HG02588 (cell line): ENCODE measurements at regions not wholly inside any gene's neighbourhood (a gene's known extent, or its start where the extent isn't known, plus 50 kb on each side); places are given as distances from the start of the nearest gene placed in this dataset.
"Not testable (repeated sequence)": the region's sequence is repeated elsewhere in the genome, so short reads cannot be mapped to it uniquely, and the experiment has no call there.

Experiments used
- ATAC-seq: cut with Tn5 transposase; IDR thresholded peaks from one replicate; pipeline ENCODE4 v1.9.1; 2021; ENCODE audit warnings: mild to moderate bottlenecking, moderate library complexity; ENCODE audit not compliant: unreplicated experiment

- no peak for ATAC-seq
Measured at GRCh38 chrX:121639781-121640180, 592.4 kb downstream of the GLUD2 start.

DNA sequence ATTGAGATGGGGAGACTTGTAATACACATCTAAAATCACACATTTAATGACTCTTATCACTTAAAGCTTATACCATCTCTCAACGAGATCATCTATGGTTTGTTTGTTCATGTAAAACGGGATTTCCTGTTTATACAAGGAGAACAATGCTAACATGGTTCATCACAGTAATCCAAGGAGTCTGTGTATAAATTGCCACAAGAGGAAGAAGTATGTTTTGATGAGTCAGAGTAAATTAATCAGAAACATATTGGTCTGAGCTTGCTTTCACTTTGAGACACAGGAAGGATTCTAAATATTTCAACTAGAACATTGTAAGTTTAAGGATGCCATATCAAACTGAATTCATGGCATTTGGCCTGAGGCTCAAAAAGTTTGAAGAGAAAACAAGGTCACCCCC lies 594.1 kb downstream of the GLUD2 start:
- ATAC-seq: no peak

GRCh38 chrX:121642415-121642814 lies 595.0 kb downstream of the GLUD2 start:
- no peak for ATAC-seq

- no peak for ATAC-seq
Measured at GRCh38 chrX:121649417-121649816, 602.0 kb downstream of the GLUD2 start.

DNA sequence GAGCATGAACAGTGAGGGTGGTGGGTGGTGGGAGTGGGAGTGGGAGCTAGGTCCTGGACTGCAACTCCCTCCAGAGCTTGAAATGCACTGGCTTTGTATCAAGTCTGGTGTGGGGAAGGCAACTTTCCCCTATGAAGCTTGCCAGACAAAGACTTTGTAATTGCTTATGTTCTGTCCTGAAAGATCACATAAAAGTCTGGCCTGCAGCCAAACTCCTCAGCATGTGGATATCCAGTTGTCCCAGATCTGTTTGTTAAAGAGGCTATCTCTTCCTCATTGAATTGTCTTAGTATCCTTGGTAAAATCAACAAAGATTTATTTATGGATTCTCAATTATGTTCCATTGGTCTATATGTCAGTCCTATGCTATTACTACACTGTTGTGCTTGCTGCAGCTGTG lies 607.9 kb downstream of the GLUD2 start:
- ATAC-seq: no peak

GRCh38 chrX:121666171-121666570 lies 618.8 kb downstream of the GLUD2 start:
- ATAC-seq: no peak

DNA sequence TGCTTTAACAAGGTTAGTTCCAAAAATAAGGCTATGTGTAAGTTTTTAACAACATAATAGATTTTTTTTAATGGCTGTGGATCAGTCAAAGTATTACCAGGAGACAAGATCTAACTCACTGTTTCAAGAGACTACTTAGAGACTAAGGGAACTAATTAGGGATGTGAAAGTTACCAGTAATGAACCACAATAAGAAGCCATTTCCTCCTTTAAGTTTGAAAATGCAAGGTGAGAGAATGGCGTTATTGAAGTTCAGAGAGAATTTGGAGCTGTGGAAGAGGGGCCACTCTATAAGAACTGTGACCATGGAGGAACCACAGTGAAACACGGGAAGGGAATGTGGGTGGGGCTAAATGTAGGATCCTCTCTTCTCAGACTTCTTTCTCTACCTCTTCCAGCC lies 624.2 kb downstream of the GLUD2 start:
- no peak for ATAC-seq

DNA sequence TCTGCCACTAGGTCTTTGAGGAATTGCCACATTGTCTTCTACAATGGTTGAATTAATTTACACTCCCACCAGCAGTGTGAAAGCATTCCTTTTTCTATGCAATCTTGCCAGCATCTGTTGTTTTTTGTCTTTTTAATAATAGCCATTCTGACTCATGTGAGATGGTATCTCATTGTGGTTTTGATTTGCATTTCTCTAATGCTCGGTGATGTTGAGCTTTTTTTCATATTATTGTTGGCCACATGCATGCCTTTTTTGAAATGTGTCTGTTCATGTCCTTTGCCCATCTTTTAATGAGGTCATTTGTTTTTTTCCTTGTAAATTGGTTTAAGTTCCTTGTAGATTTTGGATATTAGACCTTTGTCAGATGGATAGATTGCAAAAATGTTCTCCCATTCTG lies 661.8 kb downstream of the GLUD2 start:
- ATAC-seq: not testable (repeated sequence)

- ATAC-seq: no peak
Measured at GRCh38 chrX:121733514-121733913, 686.1 kb downstream of the GLUD2 start.

- ATAC-seq: no peak
Measured at GRCh38 chrX:121746105-121746504, 698.7 kb downstream of the GLUD2 start.

GRCh38 chrX:121753602-121754001 lies 706.2 kb downstream of the GLUD2 start:
- not testable (repeated sequence) for ATAC-seq

DNA sequence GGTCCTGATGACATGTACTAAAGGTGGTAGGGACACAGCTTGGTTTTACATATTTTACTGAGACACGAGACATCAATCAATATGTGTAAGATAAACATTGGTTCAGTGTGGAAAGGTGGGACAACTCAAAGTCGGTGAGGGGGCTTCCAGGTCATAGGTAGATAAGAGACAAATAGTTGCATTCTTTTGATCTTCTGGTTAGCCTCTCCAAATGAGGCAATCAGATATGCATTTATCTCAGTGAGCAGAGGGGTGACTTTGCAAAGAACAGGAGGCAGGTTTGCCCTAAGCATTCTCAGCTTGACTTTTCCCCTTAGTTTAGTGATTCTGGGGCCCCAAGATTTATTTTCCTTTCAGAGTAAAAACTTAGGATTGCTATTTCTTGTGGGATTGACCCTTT lies 706.9 kb downstream of the GLUD2 start:
- no peak for ATAC-seq

DNA sequence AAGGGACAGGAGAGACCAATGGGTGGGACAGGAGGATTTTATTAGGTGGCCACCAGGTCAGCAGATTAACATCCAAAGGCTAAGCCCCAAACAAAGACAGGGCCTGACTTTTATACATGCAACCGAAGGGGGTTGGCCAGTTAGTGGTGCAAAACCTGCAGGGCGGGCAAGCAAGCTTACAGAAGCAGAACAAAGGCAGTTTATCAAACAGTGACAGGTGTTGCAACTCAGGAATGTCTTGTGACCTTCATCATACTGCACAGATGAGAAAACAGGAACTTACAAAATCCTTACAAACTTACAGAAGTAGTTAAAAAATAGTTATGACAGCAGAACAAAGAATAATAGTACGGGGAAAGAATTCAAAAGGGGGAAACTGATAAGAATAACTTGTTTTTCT lies 708.1 kb downstream of the GLUD2 start:
- ATAC-seq: no peak

DNA sequence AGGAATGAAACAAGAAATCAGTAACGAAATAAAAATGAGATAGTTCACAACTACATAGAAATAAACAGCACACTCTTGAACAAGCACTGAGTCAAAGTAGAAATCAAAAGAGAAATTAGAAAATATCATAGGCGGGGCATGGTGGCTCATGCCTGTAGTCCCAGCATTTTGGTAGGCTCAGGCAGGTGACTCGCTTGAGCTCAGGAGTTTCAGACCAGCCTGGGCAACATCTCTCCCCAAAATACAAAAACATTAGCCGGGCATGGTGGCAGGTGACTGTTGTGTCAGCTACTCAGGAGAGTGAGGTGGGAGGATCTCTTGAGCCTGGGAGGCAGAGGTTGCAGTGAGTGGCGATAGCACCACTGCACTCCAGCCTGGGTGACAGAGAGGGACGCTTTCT lies 714.4 kb downstream of the GLUD2 start:
- ATAC-seq: no peak

GRCh38 chrX:121763671-121764070 lies 716.3 kb downstream of the GLUD2 start:
- ATAC-seq: no peak

DNA sequence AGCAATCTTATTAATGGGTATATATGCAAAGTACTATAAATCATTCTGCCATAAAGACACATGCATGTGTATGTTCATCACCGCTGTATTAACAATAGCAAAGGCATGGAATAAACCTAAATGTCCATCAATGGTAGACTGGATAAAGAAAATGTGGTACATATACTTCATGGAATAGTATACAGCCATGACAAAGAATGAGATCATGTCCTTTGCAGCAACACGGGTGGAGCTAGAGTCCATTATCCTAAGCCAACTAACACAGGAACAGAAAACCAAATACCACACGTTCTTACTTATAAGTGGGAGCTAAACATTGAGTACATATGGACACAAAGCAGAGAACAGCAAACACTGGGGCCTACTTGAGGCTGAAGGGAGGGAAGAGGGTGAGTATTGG lies 720.8 kb downstream of the GLUD2 start:
- not testable (repeated sequence) for ATAC-seq

- no peak for ATAC-seq
Measured at GRCh38 chrX:121781991-121782390, 734.6 kb downstream of the GLUD2 start.

- ATAC-seq: no peak
Measured at GRCh38 chrX:121782544-121782943, 735.1 kb downstream of the GLUD2 start.

DNA sequence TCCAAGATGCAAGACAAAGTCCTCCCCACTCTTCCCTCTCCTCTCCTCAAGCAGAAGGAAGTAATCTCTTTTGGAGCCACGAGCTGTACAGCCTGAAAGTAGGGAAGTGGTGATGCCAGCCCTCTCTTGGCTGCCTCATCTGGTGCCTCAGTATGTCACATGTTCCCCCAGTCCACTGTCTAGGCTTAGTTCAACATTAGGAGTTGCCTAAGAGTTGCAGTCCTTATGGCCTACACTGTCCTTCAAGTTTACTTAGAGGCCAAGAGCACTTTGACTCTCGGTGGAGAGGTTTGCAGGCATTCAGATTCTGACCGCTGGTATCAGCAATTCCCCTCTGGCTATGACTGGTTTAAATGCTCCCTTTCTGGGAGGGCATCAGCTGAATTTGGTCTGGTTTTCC lies 735.6 kb downstream of the GLUD2 start:
- no peak for ATAC-seq

DNA sequence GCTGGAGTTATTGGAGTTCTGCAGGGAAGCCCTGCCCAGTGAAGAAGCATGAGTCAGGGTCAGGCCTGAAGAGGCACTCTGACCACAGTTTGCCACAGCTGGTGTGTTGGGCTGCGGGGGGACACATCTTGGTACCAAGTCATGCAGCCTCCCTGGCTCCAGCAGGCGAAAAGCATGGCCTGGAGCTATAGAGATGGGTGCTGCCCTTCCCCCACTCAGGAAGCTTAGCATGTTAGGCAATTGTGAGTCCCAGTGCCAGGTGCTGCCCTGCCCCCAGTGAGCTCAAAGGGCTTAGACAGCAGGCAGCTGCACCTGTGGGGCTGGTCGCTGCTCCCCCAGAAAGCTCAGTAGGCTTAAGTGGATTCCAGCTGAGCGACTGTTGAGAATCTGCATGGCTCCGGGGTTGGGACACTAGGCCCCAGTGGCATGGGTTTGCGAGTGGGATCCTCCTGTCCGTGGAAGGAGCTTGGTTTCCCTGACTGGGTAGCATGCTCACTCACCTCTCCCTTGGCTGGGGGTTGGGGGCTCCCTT lies 755.5 kb downstream of the GLUD2 start:
- no peak for ATAC-seq

DNA sequence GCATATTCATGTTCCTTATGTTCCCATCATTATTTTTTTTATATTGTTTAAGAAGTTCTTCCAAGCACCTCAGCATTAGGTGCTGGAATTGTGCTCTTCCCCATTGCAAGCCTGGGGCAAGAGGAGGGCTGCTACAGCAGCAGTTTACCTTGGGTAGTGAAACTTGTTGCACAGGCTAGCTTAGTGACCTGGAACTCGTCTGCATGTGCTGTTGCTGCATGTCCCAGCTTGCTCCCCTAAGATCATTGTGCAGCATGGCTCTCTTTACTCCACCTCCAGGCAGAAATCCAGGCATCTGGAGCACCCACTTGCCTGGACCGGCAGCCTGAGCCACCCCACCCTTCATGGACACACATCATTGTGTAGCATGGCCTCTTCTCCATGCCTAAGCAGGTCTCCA lies 776.0 kb downstream of the GLUD2 start:
- no peak for ATAC-seq

- no peak for ATAC-seq
Measured at GRCh38 chrX:121831601-121832000, 784.2 kb downstream of the GLUD2 start.

- no peak for ATAC-seq
Measured at GRCh38 chrX:121832446-121832845, 785.0 kb downstream of the GLUD2 start.

GRCh38 chrX:121836000-121836399 lies 788.6 kb downstream of the GLUD2 start:
- no peak for ATAC-seq
